OCI-LY1 (cell line): ENCODE measurements at regions not wholly inside any gene's neighbourhood (a gene's known extent, or its start where the extent isn't known, plus 50 kb on each side); places are given as distances from the start of the nearest gene placed in this dataset.

ENCODE experiments used
- H2AFZ ChIP-seq: fragments of 200-600 bp; sonication (generic), shearing (Covaris generic); 2 replicates; pipeline ENCODE4 v1.6.0; 2014; ENCODE audit warnings: antibody characterized with exemption, mild to moderate bottlenecking, low read length
- H3F3A ChIP-seq: fragments of 200-600 bp; sonication (generic), shearing (Covaris generic); 2 replicates; pipeline ENCODE4 v1.6.0; 2014; ENCODE audit warnings: mild to moderate bottlenecking, antibody characterized with exemption, low read length, moderate library complexity; ENCODE audit not compliant: insufficient read depth
- H3K27ac ChIP-seq: fragments of 200-600 bp; sonication (generic); 2 replicates; pipeline ENCODE4 v1.5.1; 2014; ENCODE audit warnings: low read length, mixed run types, mild to moderate bottlenecking, low read depth; ENCODE audit not compliant: poor library complexity, severe bottlenecking
- H3K27me3 ChIP-seq: fragments of 200-600 bp; sonication (generic); 2 replicates; pipeline ENCODE4 v1.6.0; 2014; ENCODE audit warnings: antibody characterized with exemption, mild to moderate bottlenecking, low read length, moderate library complexity; ENCODE audit not compliant: insufficient read depth
- H3K36me3 ChIP-seq: fragments of 200-600 bp; sonication (generic); 2 replicates; pipeline ENCODE4 v1.6.1; 2014; ENCODE audit warnings: mild to moderate bottlenecking, antibody characterized with exemption, low read length, moderate library complexity, mixed read lengths; ENCODE audit not compliant: insufficient read depth
- H3K4me1 ChIP-seq: fragments of 200-600 bp; sonication (generic); 2 replicates; pipeline ENCODE4 v1.5.1; 2014; ENCODE audit warnings: mild to moderate bottlenecking, low read length, moderate library complexity; ENCODE audit not compliant: insufficient read depth, severe bottlenecking
- H3K4me2 ChIP-seq: fragments of 200-600 bp; sonication (generic), shearing (Covaris generic); 2 replicates; pipeline ENCODE4 v1.6.1; 2014; ENCODE audit warnings: low read length
- H3K4me3 ChIP-seq: fragments of 200-600 bp; sonication (generic); 2 replicates; pipeline ENCODE4 v1.5.1; 2014; ENCODE audit warnings: low read length, low read depth, mild to moderate bottlenecking, mixed read lengths; ENCODE audit not compliant: poor library complexity, severe bottlenecking
- H3K79me2 ChIP-seq: fragments of 200-600 bp; shearing (Covaris generic); 2 replicates; pipeline ENCODE4 v1.6.1; 2016; ENCODE audit warnings: mixed run types, low read length, mixed read lengths; ENCODE audit not compliant: insufficient read depth
- H3K9ac ChIP-seq: fragments of 200-600 bp; sonication (generic), shearing (Covaris generic); 2 replicates; pipeline ENCODE4 v1.6.1; 2014; ENCODE audit warnings: mild to moderate bottlenecking, low read length, mixed read lengths
- H3K9me2 ChIP-seq: fragments of 200-600 bp; sonication (generic), shearing (Covaris generic); 2 replicates; pipeline ENCODE4 v1.6.1; 2014; ENCODE audit warnings: low read depth, mild to moderate bottlenecking, low read length, mixed read lengths
- H3K9me3 ChIP-seq: fragments of 200-600 bp; shearing (Covaris generic); 2 replicates; pipeline ENCODE4 v1.6.1; 2014; ENCODE audit warnings: low read length, mixed read lengths
- H4K20me1 ChIP-seq: fragments of 200-600 bp; sonication (generic), shearing (Covaris generic); 2 replicates; pipeline ENCODE4 v1.6.0; 2016; ENCODE audit warnings: mild to moderate bottlenecking, low read length; ENCODE audit not compliant: insufficient read depth
- CTCF ChIP-seq: fragments of 200-600 bp; sonication (generic), shearing (Covaris generic); IDR thresholded peaks from 2 replicates; pipeline ENCODE4 v1.5.1; 2017; ENCODE audit warnings: mild to moderate bottlenecking, antibody characterized with exemption, low read length, moderate library complexity, mixed read lengths
- EZH2 ChIP-seq: fragments of 200-600 bp; sonication (generic), shearing (Covaris generic); IDR thresholded peaks from 2 replicates; pipeline ENCODE4 v1.8.0; 2017; ENCODE audit warnings: borderline replicate concordance, mixed run types, mild to moderate bottlenecking, antibody characterized with exemption, low read length, moderate library complexity, mixed read lengths

GRCh38 chr14:35940291-35940690, 114.2 kb downstream of the BRMS1L start:
- no peaks in the 10 kb centered on the region for H3K36me3 ChIP-seq
- no peaks in the 10 kb centered on the region for H3F3A ChIP-seq
- H3K9me3 ChIP-seq: no peaks in the 10 kb centered on the region
- H3K9ac ChIP-seq: no peak overlapping the region
- no peak for TF ChIP-seq CTCF
- no peak for TF ChIP-seq EZH2
- no peaks in the 10 kb centered on the region for H3K4me1 ChIP-seq
- H3K27ac ChIP-seq: no peak overlapping the region
- no peaks in the 10 kb centered on the region for H3K9me2 ChIP-seq
- H3K4me3 ChIP-seq: no peak overlapping the region
- no peaks in the 10 kb centered on the region for H4K20me1 ChIP-seq
- H3K27me3 ChIP-seq: no peaks in the 10 kb centered on the region
- no peaks in the 10 kb centered on the region for H3K79me2 ChIP-seq
- H3K4me2 ChIP-seq: no peak overlapping the region
- no peak overlapping the region for H2AFZ ChIP-seq

GRCh38 chr14:35938770-35939169, 112.6 kb downstream of the BRMS1L start:
- H3K4me3 ChIP-seq: no peak overlapping the region
- no peaks in the 10 kb centered on the region for H3K4me1 ChIP-seq
- TF ChIP-seq EZH2: no peak
- no peak for TF ChIP-seq CTCF
- H3K27ac ChIP-seq: no peak overlapping the region
- no peak overlapping the region; the same call in 1 of the 2 replicates for H2AFZ ChIP-seq
- no peak overlapping the region for H3K4me2 ChIP-seq
- no peaks in the 10 kb centered on the region for H4K20me1 ChIP-seq
- H3K27me3 ChIP-seq: no peaks in the 10 kb centered on the region
- no peaks in the 10 kb centered on the region for H3K9me2 ChIP-seq
- H3F3A ChIP-seq: no peaks in the 10 kb centered on the region
- no peak overlapping the region for H3K9ac ChIP-seq
- no peaks in the 10 kb centered on the region for H3K36me3 ChIP-seq
- no peaks in the 10 kb centered on the region for H3K79me2 ChIP-seq
- H3K9me3 ChIP-seq: no peaks in the 10 kb centered on the region

GRCh38 chr14:35934499-35934898, 108.4 kb downstream of the BRMS1L start:
- H3K9me3 ChIP-seq: no peaks in the 10 kb centered on the region
- no peaks in the 10 kb centered on the region for H4K20me1 ChIP-seq
- H3K4me2 ChIP-seq: no peak overlapping the region
- H2AFZ ChIP-seq: no peak overlapping the region
- H3K4me1 ChIP-seq: no peaks in the 10 kb centered on the region
- no peaks in the 10 kb centered on the region for H3F3A ChIP-seq
- no peaks in the 10 kb centered on the region for H3K9me2 ChIP-seq
- TF ChIP-seq CTCF (no peak), EZH2 (no peak)
- no peak overlapping the region for H3K4me3 ChIP-seq
- no peak overlapping the region for H3K27ac ChIP-seq
- no peaks in the 10 kb centered on the region for H3K36me3 ChIP-seq
- no peaks in the 10 kb centered on the region for H3K27me3 ChIP-seq
- no peak overlapping the region for H3K9ac ChIP-seq
- H3K79me2 ChIP-seq: no peaks in the 10 kb centered on the region
